ENCODE measurements at regions not wholly inside any gene's neighbourhood (a gene's known extent, or its start where the extent isn't known, plus 50 kb on each side); places are given as distances from the start of the nearest gene placed in this dataset.

GRCh38 chr4:128524311-128524710 is 236.7 kb upstream of the PGRMC2 start:
- no peak for DNase-seq

- DNase-seq: no peak
Observed at GRCh38 chr4:128521648-128522111, 234.1 kb upstream of the PGRMC2 start.

DNA sequence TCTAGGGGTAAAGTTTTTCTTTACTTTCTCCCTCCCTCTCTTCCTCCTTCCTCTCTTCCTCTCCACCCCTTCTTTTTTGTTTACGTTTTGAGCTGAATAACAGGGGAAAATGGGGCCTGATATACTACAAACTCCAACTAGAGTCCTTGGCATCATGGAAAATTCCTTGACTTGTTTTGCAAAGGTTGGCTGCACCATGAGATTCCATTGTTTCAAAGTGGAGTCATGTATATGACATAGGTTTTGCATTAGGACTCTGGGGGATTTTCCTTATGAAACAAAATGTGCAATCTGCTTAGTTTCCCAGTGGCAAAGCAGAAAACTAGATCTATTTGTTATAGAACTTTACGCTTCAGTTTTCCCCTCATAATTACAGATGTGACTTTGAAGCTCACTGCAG is 233.5 kb upstream of the PGRMC2 start:
- no peak for DNase-seq

DNA sequence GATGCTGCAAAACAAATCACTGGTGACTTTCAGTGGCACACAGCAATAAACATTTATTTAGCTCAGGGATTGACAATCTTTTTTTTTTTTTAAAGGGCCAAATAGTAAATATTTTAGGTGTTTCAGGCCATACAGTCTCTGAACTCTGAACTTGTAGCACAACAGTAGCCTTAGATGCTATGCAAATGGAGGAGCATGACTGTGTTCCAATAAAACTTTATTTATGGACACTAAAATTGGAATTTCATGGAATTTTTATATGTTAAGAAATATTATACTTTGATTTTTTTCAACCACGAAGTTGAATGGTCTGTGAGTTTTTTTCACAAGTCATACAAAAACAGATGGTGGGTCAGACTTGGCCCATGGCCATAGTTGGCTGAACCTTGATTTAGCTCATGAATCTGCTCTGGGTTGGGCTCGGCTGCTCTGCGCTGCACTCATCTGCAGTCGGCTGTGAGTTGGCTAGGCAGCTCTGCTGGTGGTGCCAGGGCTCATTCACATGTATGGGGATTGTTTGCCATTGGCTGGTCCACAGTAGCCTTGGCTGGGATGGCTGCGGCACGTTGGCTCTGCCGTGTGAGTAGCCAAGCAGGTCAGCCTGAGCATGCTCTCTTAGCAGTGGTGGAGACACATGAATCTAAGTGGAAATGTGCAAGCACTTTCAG is 231.7 kb upstream of the PGRMC2 start:
- DNase-seq: no peak

DNA sequence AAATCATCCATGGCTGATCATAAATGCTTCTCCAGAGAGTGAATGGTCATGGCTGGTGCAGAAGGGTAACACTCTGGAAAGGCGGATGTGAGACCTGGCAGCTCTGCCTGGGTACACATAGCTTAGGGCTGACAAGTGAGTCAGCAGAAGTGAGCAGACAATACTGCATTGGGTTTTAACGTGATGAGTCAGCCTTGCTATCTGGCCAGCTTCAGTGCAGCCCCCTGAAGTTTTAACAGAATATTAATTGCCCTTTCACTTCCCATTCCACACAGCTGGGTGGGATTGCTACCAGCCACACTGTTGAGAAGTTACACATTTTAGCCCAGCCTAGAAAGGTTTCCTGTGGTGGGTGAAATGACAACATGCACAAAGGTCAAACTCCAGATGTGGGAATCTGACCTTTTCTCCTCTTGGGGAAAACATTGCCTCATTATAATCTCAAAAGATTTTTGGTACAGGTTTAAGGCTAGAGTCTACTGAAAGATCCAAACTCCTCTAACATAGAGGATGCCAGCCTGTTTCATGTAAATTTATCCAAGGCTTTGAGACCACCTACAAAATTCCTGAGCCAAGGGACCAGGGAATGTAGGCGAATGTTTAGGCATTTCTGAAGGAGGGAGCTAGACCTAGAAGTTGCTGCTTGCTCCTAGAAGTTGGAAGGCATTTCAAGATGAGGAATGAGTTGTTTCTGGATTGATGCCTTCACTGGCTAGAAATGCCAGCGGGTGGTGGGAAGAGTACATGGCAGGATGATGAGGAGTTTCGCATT is 230.3 kb upstream of the PGRMC2 start:
- DNase-seq: no peak

- DNase-seq: no peak
Observed at GRCh38 chr4:128517096-128517738, 229.6 kb upstream of the PGRMC2 start.

DNA sequence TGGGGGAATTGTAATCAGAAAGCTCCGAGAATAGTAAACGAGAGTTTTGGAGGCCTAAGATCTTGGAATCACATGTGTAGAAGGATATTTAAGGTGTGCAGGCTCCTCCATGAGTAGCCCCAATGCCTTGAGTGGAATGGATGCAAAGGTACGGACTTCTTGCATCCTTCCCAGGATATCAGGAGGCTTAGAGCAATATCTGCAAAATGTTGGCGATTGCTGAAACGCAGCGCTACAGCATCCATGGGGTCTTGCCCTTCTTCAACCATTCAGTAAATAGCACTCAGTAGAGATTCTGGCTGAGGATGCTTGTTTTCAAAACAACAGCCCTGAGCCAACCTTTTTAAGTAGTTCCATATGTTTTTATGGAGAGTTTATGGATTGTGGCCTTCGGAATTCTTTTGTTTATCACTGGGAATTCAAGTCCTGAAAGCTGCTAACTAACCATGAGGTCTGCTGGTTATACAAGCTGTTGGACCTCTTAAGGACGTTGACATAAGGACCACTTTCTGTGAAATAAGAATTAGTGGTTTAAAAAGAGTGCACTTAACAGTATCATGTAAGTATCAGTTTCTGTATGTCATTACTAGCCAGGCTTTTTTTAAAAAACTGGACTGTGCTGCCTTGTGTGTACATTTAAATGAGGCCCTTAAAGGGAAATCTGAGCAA is 228.8 kb upstream of the PGRMC2 start:
- DNase-seq: no peak

GRCh38 chr4:128513664-128514484 is 226.3 kb upstream of the PGRMC2 start:
- DNase-seq: no peak

DNA sequence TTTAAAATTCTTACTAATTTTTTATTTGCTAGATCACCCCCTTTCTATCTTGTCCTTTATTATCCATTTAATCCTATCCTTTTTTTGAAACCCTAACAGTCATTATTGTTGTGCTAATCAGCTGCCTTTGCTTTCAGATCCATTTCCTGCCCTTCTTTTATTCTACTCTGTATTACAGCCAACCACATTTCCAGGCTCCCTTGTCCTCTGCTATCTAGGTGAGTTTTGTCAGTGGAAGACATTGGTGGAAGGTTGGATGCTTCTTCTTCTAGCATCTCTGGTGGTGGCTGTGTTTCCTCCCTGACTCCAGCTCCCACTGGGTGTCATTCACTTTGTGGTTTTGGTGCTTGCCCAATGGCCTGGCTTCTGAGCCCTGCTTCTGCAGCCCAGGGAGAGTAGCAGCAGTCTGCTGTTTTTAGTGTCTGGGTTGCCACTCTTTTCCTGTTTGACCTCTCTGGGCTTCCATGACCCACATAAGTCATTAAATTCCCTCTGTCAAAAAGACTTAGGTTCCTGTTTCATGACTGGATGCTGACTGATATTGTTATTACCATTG is 225.2 kb upstream of the PGRMC2 start:
- no peak for DNase-seq

DNA sequence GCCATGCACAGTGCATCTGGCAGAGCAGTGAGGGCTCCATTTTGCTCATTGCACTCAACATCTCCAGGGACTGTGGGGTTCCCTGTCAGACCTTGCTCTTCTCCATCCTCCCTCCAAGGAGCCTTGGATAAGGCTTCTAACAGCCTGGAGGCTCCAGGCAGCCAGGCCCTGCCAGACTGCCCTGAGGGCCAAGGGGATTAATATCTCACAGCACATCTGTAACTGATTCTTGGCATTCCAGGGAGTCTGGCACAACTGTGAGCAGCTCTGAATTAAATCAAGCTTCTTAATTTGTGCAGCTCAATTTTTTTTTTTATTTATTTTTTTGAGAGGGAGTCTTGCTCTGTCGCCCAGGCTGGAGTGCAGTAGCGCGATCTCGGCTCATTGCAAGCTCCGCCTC is 224.5 kb upstream of the PGRMC2 start:
- no peak for DNase-seq

- no peak for DNase-seq
Observed at GRCh38 chr4:128510850-128511249, 223.2 kb upstream of the PGRMC2 start.

DNA sequence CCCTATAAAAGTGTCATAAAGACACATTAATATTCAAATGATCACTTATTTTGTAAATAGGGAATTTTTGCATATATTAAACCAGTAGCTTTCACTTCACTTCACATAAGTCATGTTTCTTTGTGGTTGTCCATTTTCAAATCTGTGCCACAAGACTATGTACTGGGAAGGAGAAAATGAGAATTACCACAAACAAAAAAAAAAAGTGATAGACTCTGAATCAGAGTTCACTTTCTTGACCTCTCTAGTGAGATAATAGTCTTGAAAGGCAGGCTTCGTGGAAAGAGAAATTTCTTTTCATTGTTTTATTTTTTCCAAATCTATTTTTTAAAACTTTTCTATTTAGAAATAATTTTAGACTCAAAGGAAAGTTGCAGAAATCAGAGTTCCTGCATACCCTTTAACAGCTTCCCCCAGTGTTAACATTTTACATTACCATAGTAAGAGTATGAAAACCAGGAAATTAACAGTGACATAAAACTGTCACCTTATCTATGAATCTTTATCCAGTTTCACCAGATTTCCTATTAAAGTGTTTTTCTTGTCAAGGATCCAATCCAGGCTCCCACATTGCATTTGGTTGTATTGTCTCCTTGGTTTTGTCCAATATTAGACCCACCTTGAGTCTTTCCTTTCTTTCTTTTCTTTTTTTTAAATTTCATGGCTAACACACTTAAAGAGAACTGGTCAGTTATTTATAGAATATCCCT is 215.4 kb upstream of the PGRMC2 start:
- DNase-seq: no peak

DNA sequence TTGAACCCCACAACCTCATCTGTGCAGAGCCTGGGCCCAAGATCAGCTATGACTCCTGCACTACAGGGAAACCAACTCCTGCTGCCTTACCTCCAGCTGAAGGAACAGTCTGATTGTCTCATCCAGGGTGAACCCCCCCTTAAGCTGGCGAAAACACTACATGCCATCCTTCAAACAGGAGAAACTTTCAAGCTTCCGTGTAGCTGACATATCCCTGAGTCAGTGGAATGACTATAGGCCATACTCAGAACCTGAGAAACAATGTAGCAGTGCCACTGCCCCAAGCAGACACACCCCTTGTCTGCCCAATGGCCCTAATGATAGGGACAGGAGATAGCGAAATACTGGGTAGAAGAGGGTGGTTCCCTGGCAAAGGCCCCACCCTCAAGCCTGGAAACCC is 213.6 kb upstream of the PGRMC2 start:
- DNase-seq: no peak

DNA sequence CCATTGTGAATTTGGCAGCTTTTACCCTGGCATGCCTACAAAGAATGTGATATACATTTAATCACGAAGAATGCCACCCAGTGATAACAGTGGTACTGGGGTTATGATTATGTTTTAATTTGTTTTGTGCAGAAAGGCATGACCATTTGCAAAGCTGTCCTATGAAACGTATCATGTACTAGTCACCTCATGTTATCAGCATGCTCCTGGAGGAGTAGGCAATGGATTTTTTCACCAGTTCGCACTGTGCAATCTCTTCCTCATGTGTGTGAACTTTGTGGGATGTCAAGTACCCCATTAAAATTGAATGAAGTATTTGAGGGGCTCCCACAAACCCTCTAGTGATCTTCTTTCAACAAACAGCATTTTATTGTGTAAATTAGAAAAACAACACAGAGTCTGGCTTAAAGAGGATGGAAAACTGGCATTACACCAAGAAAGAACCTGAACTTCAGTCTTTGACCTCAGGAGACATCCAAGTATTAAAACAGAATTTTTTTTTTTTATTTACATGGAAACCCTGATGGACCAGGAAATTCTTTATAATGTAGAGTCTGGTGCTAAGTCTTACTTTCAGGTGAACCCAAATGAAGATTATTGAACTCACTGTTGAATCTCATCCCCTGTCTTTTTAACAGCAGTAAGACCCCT is 200.6 kb upstream of the PGRMC2 start:
- no peak for DNase-seq

DNA sequence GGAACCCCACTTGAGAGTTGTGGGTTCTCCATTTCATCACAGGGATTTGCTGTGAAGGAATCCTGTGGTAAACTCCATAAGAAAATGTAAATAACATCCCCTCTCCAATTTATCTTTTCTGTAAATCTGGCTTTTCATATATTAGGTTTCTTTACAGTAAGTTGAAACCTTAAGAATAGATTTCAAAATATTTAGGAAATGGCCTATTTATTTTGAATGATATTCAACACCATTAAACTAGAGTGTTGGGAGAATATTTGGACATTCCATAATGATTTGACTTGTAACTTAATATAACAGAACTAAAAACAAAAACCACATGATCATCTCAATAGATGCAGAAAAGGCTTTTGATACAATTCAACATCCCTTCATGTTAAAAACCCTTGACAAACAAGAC is 197.3 kb upstream of the PGRMC2 start:
- DNase-seq: no peak

DNA sequence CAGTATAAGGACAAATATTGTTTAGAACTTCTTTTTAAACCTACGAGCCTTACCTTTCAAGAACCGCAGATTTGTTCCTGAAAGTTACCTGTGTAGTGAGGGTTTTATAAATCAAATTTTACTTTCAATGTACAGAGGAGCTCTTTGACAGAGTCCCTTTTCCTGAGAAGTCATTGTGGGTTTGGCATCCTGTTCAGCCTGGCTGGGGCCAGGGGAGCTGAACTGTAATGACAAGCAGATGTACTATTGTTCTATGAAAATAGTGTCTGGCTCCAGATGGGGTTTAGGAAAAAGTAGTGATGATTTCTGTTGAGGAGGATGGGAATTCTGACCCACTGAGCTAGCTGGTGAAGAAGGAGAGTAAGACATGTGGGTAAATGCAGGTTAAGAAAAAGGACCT is 196.2 kb upstream of the PGRMC2 start:
- DNase-seq: peak in 1 of 2 experiments; percentile 1

- no peak for DNase-seq
Observed at GRCh38 chr4:128483041-128483440, 195.4 kb upstream of the PGRMC2 start.

GRCh38 chr4:128481752-128482480 is 194.3 kb upstream of the PGRMC2 start:
- no peak for DNase-seq

DNA sequence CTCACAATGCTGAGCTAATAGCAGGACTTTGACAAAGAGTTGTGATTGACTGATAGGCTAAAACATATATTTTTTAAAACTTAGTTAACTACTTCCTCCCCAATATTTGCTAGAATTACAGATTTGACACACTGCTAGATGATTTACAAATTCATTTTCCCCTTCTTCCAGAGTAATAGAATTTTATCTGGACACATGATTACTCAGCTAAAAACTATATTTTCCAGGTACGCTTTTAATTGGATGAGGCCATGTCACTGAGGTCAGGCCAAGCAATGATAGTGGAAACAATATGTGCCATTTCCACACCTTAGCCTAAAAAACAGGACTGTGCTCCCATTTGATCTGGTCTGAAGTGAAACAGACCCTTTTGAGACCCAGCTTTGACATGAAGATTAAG is 193.3 kb upstream of the PGRMC2 start:
- no peak for DNase-seq

- DNase-seq: no peak
Observed at GRCh38 chr4:128477540-128477939, 189.9 kb upstream of the PGRMC2 start.
